OCI-LY1 (cell line): ENCODE measurements at regions not wholly inside any gene's neighbourhood (a gene's known extent, or its start where the extent isn't known, plus 50 kb on each side); places are given as distances from the start of the nearest gene placed in this dataset.

ENCODE experiments used
- CTCF ChIP-seq: fragments of 200-600 bp; sonication (generic), shearing (Covaris generic); IDR thresholded peaks from 2 replicates; pipeline ENCODE4 v1.5.1; 2017; ENCODE audit warnings: mild to moderate bottlenecking, antibody characterized with exemption, low read length, moderate library complexity, mixed read lengths
- EZH2 ChIP-seq: fragments of 200-600 bp; sonication (generic), shearing (Covaris generic); IDR thresholded peaks from 2 replicates; pipeline ENCODE4 v1.8.0; 2017; ENCODE audit warnings: borderline replicate concordance, mixed run types, mild to moderate bottlenecking, antibody characterized with exemption, low read length, moderate library complexity, mixed read lengths

GRCh38 chr11:95514416-95515110 is 275.0 kb downstream of the FAM76B start:
- TF ChIP-seq CTCF (no peak), EZH2 (no peak)
